ENCODE measurements at regions not wholly inside any gene's neighbourhood (a gene's known extent, or its start where the extent isn't known, plus 50 kb on each side); places are given as distances from the start of the nearest gene placed in this dataset.

- Histone ChIP-seq H3K27me3 (ENCODE audit: control insufficient read depth, insufficient read depth, low read length) (no peaks in the 10 kb centered on the region), H3K36me3 (ENCODE audit: control insufficient read depth, insufficient read depth, low read length) (no peaks in the 10 kb centered on the region), H3K4me3 (ENCODE audit: low read depth, low read length) (no peak overlapping the region)
- DNase-seq (ENCODE audit: low read depth) (no peak), FAIRE-seq (no peak)
- TF ChIP-seq CTCF (IDR thresholded peaks at IDR 0.05; ENCODE audit: insufficient read depth, low read length, severe bottlenecking) = no peak
Measured at GRCh38 chr16:61195006-61195405, 841.2 kb downstream of the CDH8 start.

GRCh38 chr16:61194573-61194972 is 841.7 kb downstream of the CDH8 start:
- no peaks in the 10 kb centered on the region for H3K36me3 ChIP-seq (ENCODE audit: control insufficient read depth, insufficient read depth, low read length)
- no peak overlapping the region for H3K4me3 ChIP-seq (ENCODE audit: low read depth, low read length)
- FAIRE-seq (no peak), DNase-seq (ENCODE audit: low read depth) (no peak)
- no peak for TF ChIP-seq CTCF (IDR thresholded peaks at IDR 0.05; ENCODE audit: insufficient read depth, low read length, severe bottlenecking)
- no peaks in the 10 kb centered on the region for H3K27me3 ChIP-seq (ENCODE audit: control insufficient read depth, insufficient read depth, low read length)

- TF ChIP-seq CTCF (IDR thresholded peaks at IDR 0.05; ENCODE audit: insufficient read depth, low read length, severe bottlenecking) = no peak
- no peaks in the 10 kb centered on the region for H3K36me3 ChIP-seq (ENCODE audit: control insufficient read depth, insufficient read depth, low read length)
- no peak overlapping the region for H3K4me3 ChIP-seq (ENCODE audit: low read depth, low read length)
- no peaks in the 10 kb centered on the region for H3K27me3 ChIP-seq (ENCODE audit: control insufficient read depth, insufficient read depth, low read length)
- DNase-seq (ENCODE audit: low read depth) (no peak), FAIRE-seq (no peak)
Measured at GRCh38 chr16:61182391-61182790, 853.8 kb downstream of the CDH8 start.

GRCh38 chr16:61181982-61182381 is 854.3 kb downstream of the CDH8 start:
- FAIRE-seq = no peak
- H3K27me3 ChIP-seq (ENCODE audit: control insufficient read depth, insufficient read depth, low read length) = no peaks in the 10 kb centered on the region
- H3K4me3 ChIP-seq (ENCODE audit: low read depth, low read length) = no peak overlapping the region
- no peak for DNase-seq (ENCODE audit: low read depth)
- no peak for TF ChIP-seq CTCF (IDR thresholded peaks at IDR 0.05; ENCODE audit: insufficient read depth, low read length, severe bottlenecking)
- no peaks in the 10 kb centered on the region for H3K36me3 ChIP-seq (ENCODE audit: control insufficient read depth, insufficient read depth, low read length)

- FAIRE-seq (no peak), DNase-seq (ENCODE audit: low read depth) (no peak)
- no peak overlapping the region for H3K4me3 ChIP-seq (ENCODE audit: low read depth, low read length)
- TF ChIP-seq CTCF (IDR thresholded peaks at IDR 0.05; ENCODE audit: insufficient read depth, low read length, severe bottlenecking) = no peak
- H3K36me3 ChIP-seq (ENCODE audit: control insufficient read depth, insufficient read depth, low read length) = no peaks in the 10 kb centered on the region
- H3K27me3 ChIP-seq (ENCODE audit: control insufficient read depth, insufficient read depth, low read length) = no peaks in the 10 kb centered on the region
Measured at GRCh38 chr16:61179561-61179960, 856.7 kb downstream of the CDH8 start.

GRCh38 chr16:61165797-61166196 is 870.4 kb downstream of the CDH8 start:
- H3K4me3 ChIP-seq (ENCODE audit: low read depth, low read length) = no peak overlapping the region
- no peaks in the 10 kb centered on the region for H3K36me3 ChIP-seq (ENCODE audit: control insufficient read depth, insufficient read depth, low read length)
- no peaks in the 10 kb centered on the region for H3K27me3 ChIP-seq (ENCODE audit: control insufficient read depth, insufficient read depth, low read length)
- FAIRE-seq (no peak), DNase-seq (ENCODE audit: low read depth) (no peak)
- no peak for TF ChIP-seq CTCF (IDR thresholded peaks at IDR 0.05; ENCODE audit: insufficient read depth, low read length, severe bottlenecking)

Measured in bronchial epithelial cell (primary cell).